Inferior parietal cortex (tissue), 1 donor: ENCODE measurements at regions not wholly inside any gene's neighbourhood (a gene's known extent, or its start where the extent isn't known, plus 50 kb on each side); places are given as distances from the start of the nearest gene placed in this dataset.

Experiments
- DNase-seq: peaks from one replicate; pipeline ENCODE4 v3.0.0-alpha.2; 2016; ENCODE audit errors: extremely low spot score

GRCh38 chr2:211225784-211226183, 669.4 kb downstream of the CPS1 start:
- no peak for DNase-seq

GRCh38 chr2:211228559-211228958, 672.2 kb downstream of the CPS1 start:
- no peak for DNase-seq

- no peak for DNase-seq
Observed at GRCh38 chr2:211237586-211238275, 681.3 kb downstream of the CPS1 start.

GRCh38 chr2:211241891-211242290, 685.5 kb downstream of the CPS1 start:
- DNase-seq, result no peak

GRCh38 chr2:211247751-211248150, 691.4 kb downstream of the CPS1 start:
- DNase-seq, result no peak

GRCh38 chr2:211248841-211249240, 692.4 kb downstream of the CPS1 start:
- DNase-seq, result no peak

- DNase-seq, result no peak
Observed at GRCh38 chr2:211251016-211251415, 694.6 kb downstream of the CPS1 start.

GRCh38 chr2:211258646-211259335, 702.4 kb downstream of the CPS1 start:
- no peak for DNase-seq

- no peak for DNase-seq
Observed at GRCh38 chr2:211259831-211260476, 703.6 kb downstream of the CPS1 start.

GRCh38 chr2:211270257-211270656, 713.9 kb downstream of the CPS1 start:
- no peak for DNase-seq

GRCh38 chr2:211281430-211282073, 725.2 kb downstream of the CPS1 start:
- no peak for DNase-seq

- DNase-seq, result no peak
Observed at GRCh38 chr2:211302676-211303075, 746.3 kb downstream of the CPS1 start.

- no peak for DNase-seq
Observed at GRCh38 chr2:211306929-211307328, 750.5 kb downstream of the CPS1 start.
